Mucosa of rectum (tissue), 2 donors: ENCODE measurements at regions not wholly inside any gene's neighbourhood (a gene's known extent, or its start where the extent isn't known, plus 50 kb on each side); places are given as distances from the start of the nearest gene placed in this dataset.

Experiments used
- H3K27ac ChIP-seq, 2 donors: one replicate each; pipeline ENCODE4 v1.7.0; 2013; ENCODE audit warnings: inconsistent platforms in 2 of 2, low read depth in 2 of 2, low read length in 2 of 2
- H3K27me3 ChIP-seq, 2 donors: one replicate each; pipeline ENCODE4 v1.7.0; 2013; ENCODE audit warnings: low read length in 2 of 2; ENCODE audit not compliant: control insufficient read depth in 2 of 2, insufficient read depth in 2 of 2
- H3K36me3 ChIP-seq, 2 donors: one replicate each; pipeline ENCODE4 v1.7.0; 2013; ENCODE audit warnings: low read length in 2 of 2; ENCODE audit not compliant: control insufficient read depth in 2 of 2, insufficient read depth in 2 of 2
- H3K4me1 ChIP-seq, 2 donors: one replicate each; pipeline ENCODE4 v1.7.0; 2013; ENCODE audit warnings: low read length in 2 of 2, mild to moderate bottlenecking in 1 of 2; ENCODE audit not compliant: control insufficient read depth in 2 of 2, insufficient read depth in 2 of 2
- H3K4me3 ChIP-seq, 2 donors: one replicate each; pipeline ENCODE4 v1.7.0; 2013; ENCODE audit warnings: low read length in 2 of 2
- H3K9ac ChIP-seq, 2 donors: one replicate each; pipeline ENCODE4 v1.7.0; 2013; ENCODE audit warnings: low read length in 2 of 2, low read depth in 1 of 2, mild to moderate bottlenecking in 1 of 2
- H3K9me3 ChIP-seq, 2 donors: one replicate each; pipeline ENCODE4 v1.7.0; 2013; ENCODE audit warnings: low read length in 2 of 2; ENCODE audit not compliant: control insufficient read depth in 2 of 2
- donor health status: healthy.
- donor health status: Normal muscosa, but diverticular disease.

DNA sequence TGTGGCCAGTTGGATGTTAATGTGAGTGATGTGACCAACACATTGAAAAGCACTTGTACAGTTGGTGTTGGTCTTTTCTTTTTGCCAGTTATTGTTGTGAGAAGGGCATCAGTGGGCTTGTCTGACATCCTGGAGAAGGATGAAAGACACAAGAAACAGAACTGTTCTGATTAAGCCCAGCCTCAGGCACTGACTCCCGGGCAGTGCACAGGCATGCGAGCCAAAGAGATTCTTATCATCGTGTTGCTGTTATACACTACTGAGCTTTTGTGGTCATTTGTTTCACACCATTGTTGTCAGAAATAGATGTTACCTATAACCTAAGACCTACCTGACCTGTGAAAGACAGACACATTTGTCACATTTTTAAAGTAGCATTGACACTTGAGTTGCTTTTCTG is 236.8 kb upstream of the CA10 start:
- H3K9me3 ChIP-seq = no peaks in the 10 kb centered on the region
- H3K4me3 ChIP-seq = no peak overlapping the region
- H3K27me3 ChIP-seq = no peaks in the 10 kb centered on the region
- no peaks in the 10 kb centered on the region for H3K4me1 ChIP-seq
- no peaks in the 10 kb centered on the region for H3K36me3 ChIP-seq
- H3K9ac ChIP-seq = no peak overlapping the region
- H3K27ac ChIP-seq = no peak overlapping the region

GRCh38 chr17:52390422-52390821 is 231.9 kb upstream of the CA10 start:
- H3K9ac ChIP-seq = no peak overlapping the region
- H3K9me3 ChIP-seq = no peaks in the 10 kb centered on the region
- H3K27me3 ChIP-seq = no peaks in the 10 kb centered on the region
- H3K36me3 ChIP-seq = no peaks in the 10 kb centered on the region
- peaks cover 0 to 6% of the 10 kb centered on the region in 2 donors for H3K4me1 ChIP-seq
- H3K27ac ChIP-seq = no peak overlapping the region
- no peak overlapping the region for H3K4me3 ChIP-seq

- Histone ChIP-seq H3K27me3 (no peaks in the 10 kb centered on the region), H3K27ac (peak overlapping the region in 1 of 2 donors; percentile 4), H3K4me1 (peaks cover 0 to 6% of the 10 kb centered on the region in 2 donors), H3K9ac (no peak overlapping the region), H3K9me3 (no peaks in the 10 kb centered on the region), H3K4me3 (peak overlapping the region; percentile 20 to 29), H3K36me3 (no peaks in the 10 kb centered on the region)
These were observed 231.1 kb upstream of the CA10 start for GRCh38 chr17:52389632-52390031.

DNA sequence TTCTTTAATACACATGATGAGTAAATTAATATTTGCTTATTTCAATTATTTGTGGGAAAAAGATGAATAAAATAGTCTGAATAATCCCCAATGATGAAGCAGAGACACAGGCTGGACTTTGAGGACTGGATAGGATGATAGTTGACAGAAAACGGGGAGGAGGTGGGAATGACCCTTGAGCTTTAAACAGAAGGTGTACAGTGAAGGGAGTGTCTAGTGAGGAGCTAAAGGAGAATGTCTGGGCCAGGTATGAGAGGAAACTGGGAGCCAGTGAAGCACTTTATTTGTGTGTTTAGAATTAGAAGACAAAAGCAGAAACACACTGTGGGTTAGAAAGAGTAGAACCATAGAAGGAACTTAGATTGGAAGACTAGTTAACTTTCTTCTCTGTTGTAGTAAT is 230.4 kb upstream of the CA10 start:
- Histone ChIP-seq H3K27me3 (no peaks in the 10 kb centered on the region), H3K9me3 (no peaks in the 10 kb centered on the region), H3K27ac (no peak overlapping the region)

GRCh38 chr17:52384695-52385094 is 226.2 kb upstream of the CA10 start:
- Histone ChIP-seq H3K9me3 (no peaks in the 10 kb centered on the region), H3K27me3 (no peaks in the 10 kb centered on the region), H3K9ac (no peak overlapping the region), H3K27ac (no peak overlapping the region), H3K4me1 (peaks cover 2 to 13% of the 10 kb centered on the region in 2 donors), H3K36me3 (no peaks in the 10 kb centered on the region), H3K4me3 (no peak overlapping the region)

More for the DNA sequence above, 230.4 kb upstream of the CA10 start:
- Histone ChIP-seq H3K9ac (no peak overlapping the region), H3K4me3 (peak overlapping the region in 1 of 2 donors; percentile 29), H3K36me3 (no peaks in the 10 kb centered on the region), H3K4me1 (peaks cover 0 to 10% of the 10 kb centered on the region in 2 donors)

DNA sequence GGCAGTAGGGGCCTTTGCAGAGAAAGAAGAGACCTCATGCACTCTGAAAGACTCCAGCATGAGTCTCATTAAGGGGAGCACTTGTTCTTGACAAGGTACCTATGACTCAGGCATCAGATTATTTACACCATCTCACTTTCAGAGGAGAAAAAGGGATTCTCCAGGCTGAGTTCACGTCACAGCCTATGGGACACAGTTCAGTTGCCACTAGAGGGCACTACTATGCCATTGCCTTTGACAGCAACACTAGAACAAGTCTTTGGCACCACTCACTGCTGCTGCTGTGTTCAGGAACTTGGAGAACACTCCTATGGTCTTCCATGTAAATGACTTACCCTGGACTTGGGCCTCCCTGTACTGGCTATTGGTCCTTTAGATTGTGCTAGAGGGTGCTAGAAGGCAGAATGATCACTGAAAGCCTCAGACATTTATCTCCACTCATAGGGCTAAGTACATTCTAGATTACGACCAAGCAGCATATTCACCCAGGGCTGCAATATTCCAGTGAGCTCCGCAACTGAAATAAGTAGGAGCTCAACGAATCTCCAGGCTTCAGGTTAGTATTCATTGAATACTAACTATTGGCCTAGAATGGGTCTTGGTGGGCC is 225.1 kb upstream of the CA10 start:
- no peaks in the 10 kb centered on the region for H3K9me3 ChIP-seq
- H3K4me3 ChIP-seq = no peak overlapping the region
- no peak overlapping the region for H3K27ac ChIP-seq
- H3K9ac ChIP-seq = no peak overlapping the region
- H3K36me3 ChIP-seq = no peaks in the 10 kb centered on the region
- H3K4me1 ChIP-seq = peaks cover 2 to 8% of the 10 kb centered on the region in 2 donors
- no peaks in the 10 kb centered on the region for H3K27me3 ChIP-seq

- no peaks in the 10 kb centered on the region for H3K27me3 ChIP-seq
- H3K4me1 ChIP-seq = peaks cover 2 to 9% of the 10 kb centered on the region in 2 donors
- no peaks in the 10 kb centered on the region for H3K9me3 ChIP-seq
- H3K36me3 ChIP-seq = no peaks in the 10 kb centered on the region
- no peak overlapping the region for H3K27ac ChIP-seq
- no peak overlapping the region for H3K9ac ChIP-seq
- H3K4me3 ChIP-seq = no peak overlapping the region
These were observed 220.3 kb upstream of the CA10 start for GRCh38 chr17:52378860-52379259.

DNA sequence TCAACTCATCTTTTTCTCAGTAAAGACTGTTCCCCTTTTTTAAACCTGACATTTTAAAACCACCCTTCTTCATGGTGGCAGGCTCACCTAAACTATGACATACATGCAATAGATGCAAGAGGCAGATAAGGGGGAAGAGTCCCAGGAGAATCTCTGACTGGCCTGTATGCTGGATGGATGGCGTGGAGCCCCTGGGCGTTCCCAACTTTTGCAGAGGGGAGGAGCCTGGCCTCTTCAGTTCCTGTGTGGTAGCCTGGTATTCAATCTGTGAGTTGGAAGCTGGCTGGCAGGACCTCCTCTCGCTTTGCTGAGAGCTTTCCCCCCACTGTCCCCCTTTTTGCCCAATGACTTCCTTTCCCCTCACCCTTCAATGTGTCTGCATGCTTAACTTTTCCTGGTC is 217.6 kb upstream of the CA10 start:
- Histone ChIP-seq H3K9me3 (no peaks in the 10 kb centered on the region), H3K27me3 (no peaks in the 10 kb centered on the region), H3K4me3 (no peak overlapping the region), H3K27ac (no peak overlapping the region), H3K9ac (no peak overlapping the region), H3K36me3 (no peaks in the 10 kb centered on the region), H3K4me1 (peaks cover 0 to 7% of the 10 kb centered on the region in 2 donors)

- H3K9me3 ChIP-seq = no peaks in the 10 kb centered on the region
These were observed 210.4 kb upstream of the CA10 start for GRCh38 chr17:52368886-52369285.

GRCh38 chr17:52357854-52358253 is 199.3 kb upstream of the CA10 start:
- H3K9me3 ChIP-seq = peaks cover 0 to 3% of the 10 kb centered on the region in 2 donors
- no peak overlapping the region for H3K4me3 ChIP-seq
- H3K9ac ChIP-seq = no peak overlapping the region
- H3K4me1 ChIP-seq = no peaks in the 10 kb centered on the region
- H3K27ac ChIP-seq = no peak overlapping the region
- H3K27me3 ChIP-seq = no peaks in the 10 kb centered on the region
- no peaks in the 10 kb centered on the region for H3K36me3 ChIP-seq

More at GRCh38 chr17:52368886-52369285, 210.4 kb upstream of the CA10 start:
- Histone ChIP-seq H3K9ac (no peak overlapping the region), H3K4me1 (no peaks in the 10 kb centered on the region), H3K27me3 (no peaks in the 10 kb centered on the region), H3K36me3 (no peaks in the 10 kb centered on the region), H3K27ac (no peak overlapping the region), H3K4me3 (no peak overlapping the region)
